Upper lobe of left lung (tissue), 4 donors: ENCODE measurements at regions not wholly inside any gene's neighbourhood (a gene's known extent, or its start where the extent isn't known, plus 50 kb on each side); places are given as distances from the start of the nearest gene placed in this dataset.

Experiments used
- CTCF ChIP-seq, 6 experiments: fragments of 450-650 bp in 4 of 6; fragments of 200-600 bp in 2 of 6; sonication (generic) in 2 of 6; IDR thresholded peaks; one replicate each; pipeline ENCODE4 v1.5.1; 2016 to 2019; ENCODE audit warnings: antibody characterized with exemption in 6 of 6
- EP300 ChIP-seq, 4 donors: sonication (generic); formaldehyde crosslinking; IDR thresholded peaks; one replicate each; pipeline ENCODE4 v1.5.1; 2017; ENCODE audit warnings: antibody characterized with exemption in 4 of 4, control low read depth in 2 of 4
- POLR2A ChIP-seq, 4 donors: fragments of 450-650 bp; IDR thresholded peaks; one replicate each; pipeline ENCODE4 v1.5.1; 2016 to 2017; ENCODE audit warnings: antibody characterized with exemption in 4 of 4, mild to moderate bottlenecking in 2 of 4

GRCh38 chr5:44640945-44641456 is 167.7 kb upstream of the MRPS30 start:
- no peak for TF ChIP-seq POLR2A (IDR thresholded peaks at IDR 0.05)
- no peak for TF ChIP-seq CTCF (IDR thresholded peaks at IDR 0.05)
- TF ChIP-seq EP300 (IDR thresholded peaks at IDR 0.05) = no peak
